Testis (tissue), 2 donors: ENCODE measurements at regions not wholly inside any gene's neighbourhood (a gene's known extent, or its start where the extent isn't known, plus 50 kb on each side); places are given as distances from the start of the nearest gene placed in this dataset.

Source experiments
- POLR2A ChIP-seq: fragments of 450-650 bp; IDR thresholded peaks from one replicate; pipeline ENCODE4 v1.6.1; 2017; ENCODE audit warnings: antibody characterized with exemption, mild to moderate bottlenecking, moderate library complexity
- TF ChIP-seq, protein P1 (sequence below), 3 experiments: fragments of 450-650 bp in 2 of 3; fragments of 200-600 bp in 1 of 3; sonication (generic) in 1 of 3; IDR thresholded peaks; one replicate each; pipeline ENCODE4 v1.5.1; 2016 to 2019; ENCODE audit warnings: antibody characterized with exemption in 3 of 3, mild to moderate bottlenecking in 2 of 3, moderate library complexity in 1 of 3

DNA sequence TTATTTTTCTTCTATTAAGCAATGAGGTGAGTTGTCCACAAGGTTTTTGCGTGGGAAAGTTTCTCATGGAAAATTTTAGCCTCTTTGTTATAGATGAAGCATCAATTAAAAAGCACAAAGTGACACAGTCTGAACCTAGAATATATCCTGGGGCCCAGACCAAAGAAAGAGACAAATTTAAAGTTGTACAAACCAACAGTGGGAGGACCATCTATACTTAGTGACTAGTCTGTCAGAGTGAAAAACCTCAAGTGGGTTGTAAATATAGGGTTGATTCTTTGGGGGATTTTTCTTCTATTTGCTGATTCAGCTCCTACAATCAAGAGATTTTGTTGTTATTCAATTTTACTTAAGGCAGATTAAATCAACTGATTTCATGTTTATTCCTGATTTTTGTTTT, 256.2 kb downstream of the SATB2 start:
- TF ChIP-seq, protein P1, sequence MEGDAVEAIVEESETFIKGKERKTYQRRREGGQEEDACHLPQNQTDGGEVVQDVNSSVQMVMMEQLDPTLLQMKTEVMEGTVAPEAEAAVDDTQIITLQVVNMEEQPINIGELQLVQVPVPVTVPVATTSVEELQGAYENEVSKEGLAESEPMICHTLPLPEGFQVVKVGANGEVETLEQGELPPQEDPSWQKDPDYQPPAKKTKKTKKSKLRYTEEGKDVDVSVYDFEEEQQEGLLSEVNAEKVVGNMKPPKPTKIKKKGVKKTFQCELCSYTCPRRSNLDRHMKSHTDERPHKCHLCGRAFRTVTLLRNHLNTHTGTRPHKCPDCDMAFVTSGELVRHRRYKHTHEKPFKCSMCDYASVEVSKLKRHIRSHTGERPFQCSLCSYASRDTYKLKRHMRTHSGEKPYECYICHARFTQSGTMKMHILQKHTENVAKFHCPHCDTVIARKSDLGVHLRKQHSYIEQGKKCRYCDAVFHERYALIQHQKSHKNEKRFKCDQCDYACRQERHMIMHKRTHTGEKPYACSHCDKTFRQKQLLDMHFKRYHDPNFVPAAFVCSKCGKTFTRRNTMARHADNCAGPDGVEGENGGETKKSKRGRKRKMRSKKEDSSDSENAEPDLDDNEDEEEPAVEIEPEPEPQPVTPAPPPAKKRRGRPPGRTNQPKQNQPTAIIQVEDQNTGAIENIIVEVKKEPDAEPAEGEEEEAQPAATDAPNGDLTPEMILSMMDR (IDR thresholded peaks at IDR 0.05): no peak
- no peak for TF ChIP-seq POLR2A
